ENCODE measurements at regions not wholly inside any gene's neighbourhood (a gene's known extent, or its start where the extent isn't known, plus 50 kb on each side); places are given as distances from the start of the nearest gene placed in this dataset.
"Not testable (repeated sequence)": the region's sequence is repeated elsewhere in the genome, so short reads cannot be mapped to it uniquely, and the experiment has no call there.

GRCh38 chr3:193046371-193046770, 128.7 kb upstream of the MB21D2 start:
- DNase-seq (ENCODE audit: low spot score): peak; percentile 55

- DNase-seq (ENCODE audit: low spot score): not testable (repeated sequence)
These were observed 129.8 kb upstream of the MB21D2 start for GRCh38 chr3:193047461-193047860.

GRCh38 chr3:193048127-193048526, 130.5 kb upstream of the MB21D2 start:
- no peak for DNase-seq (ENCODE audit: low spot score)

- DNase-seq (ENCODE audit: low spot score): peak; percentile 59
These were observed 132.3 kb upstream of the MB21D2 start for GRCh38 chr3:193049935-193050334.

GRCh38 chr3:193051314-193051713, 133.7 kb upstream of the MB21D2 start:
- DNase-seq (ENCODE audit: low spot score): no peak

- peak; percentile 84 for DNase-seq (ENCODE audit: low spot score)
These were observed 134.8 kb upstream of the MB21D2 start for GRCh38 chr3:193052354-193053045.

GRCh38 chr3:193053046-193053435, 135.4 kb upstream of the MB21D2 start:
- DNase-seq (ENCODE audit: low spot score): peak; percentile 32

- DNase-seq (ENCODE audit: low spot score): no peak
These were observed 137.7 kb upstream of the MB21D2 start for GRCh38 chr3:193055352-193055751.

GRCh38 chr3:193057616-193058015, 140.0 kb upstream of the MB21D2 start:
- DNase-seq (ENCODE audit: low spot score): no peak

- no peak for DNase-seq (ENCODE audit: low spot score)
These were observed 143.3 kb upstream of the MB21D2 start for GRCh38 chr3:193060748-193061546.

- DNase-seq (ENCODE audit: low spot score): no peak
These were observed 150.7 kb upstream of the MB21D2 start for GRCh38 chr3:193068365-193068764.

- not testable (repeated sequence) for DNase-seq (ENCODE audit: low spot score)
These were observed 152.1 kb upstream of the MB21D2 start for GRCh38 chr3:193069732-193070131.

GRCh38 chr3:193078996-193079753, 161.5 kb upstream of the MB21D2 start:
- no peak for DNase-seq (ENCODE audit: low spot score)

- no peak for DNase-seq (ENCODE audit: low spot score)
These were observed 160.1 kb upstream of the PLAAT1 start for GRCh38 chr3:193080821-193081365.

GRCh38 chr3:193085655-193086054, 155.4 kb upstream of the PLAAT1 start:
- no peak for DNase-seq (ENCODE audit: low spot score)

GRCh38 chr3:193086681-193087080, 154.3 kb upstream of the PLAAT1 start:
- no peak for DNase-seq (ENCODE audit: low spot score)

- DNase-seq (ENCODE audit: low spot score): no peak
These were observed 153.7 kb upstream of the PLAAT1 start for GRCh38 chr3:193087336-193087735.

GRCh38 chr3:193095366-193095765, 145.7 kb upstream of the PLAAT1 start:
- DNase-seq (ENCODE audit: low spot score): no peak

- DNase-seq (ENCODE audit: low spot score): no peak
These were observed 144.9 kb upstream of the PLAAT1 start for GRCh38 chr3:193096076-193096475.

GRCh38 chr3:193114431-193115340, 126.3 kb upstream of the PLAAT1 start:
- DNase-seq (ENCODE audit: low spot score): no peak

GRCh38 chr3:193116871-193117270, 124.2 kb upstream of the PLAAT1 start:
- DNase-seq (ENCODE audit: low spot score): no peak
